Cardiac fibroblast (primary cell): ENCODE measurements at regions not wholly inside any gene's neighbourhood (a gene's known extent, or its start where the extent isn't known, plus 50 kb on each side); places are given as distances from the start of the nearest gene placed in this dataset.
A peak's percentile ranks its signal among the peaks of the same experiment; 100 is the strongest.

Experiments
- DNase-seq, 2 donors: peaks; one replicate each; pipeline versions ENCODE4 v3.0.0 to v3.0.0-alpha.2; 2010; ENCODE audit warnings: low read depth in 2 of 2
- H3K4me3 ChIP-seq, 2 donors: replicated peaks in 1 of 2; 1 replicate in 1 of 2; 2 replicates in 1 of 2; pipeline ENCODE4 v1.5.1; 2011; ENCODE audit warnings: low read depth in 2 of 2, low read length in 2 of 2, mild to moderate bottlenecking in 2 of 2, moderate library complexity in 1 of 2
- TF ChIP-seq, protein P1 (sequence below): IDR thresholded peaks from one replicate; pipeline ENCODE4 v1.5.1; 2011; ENCODE audit warnings: low read depth, mild to moderate bottlenecking, low read length, inconsistent platforms

- no peak overlapping the region for H3K4me3 ChIP-seq
- TF ChIP-seq, protein P1, sequence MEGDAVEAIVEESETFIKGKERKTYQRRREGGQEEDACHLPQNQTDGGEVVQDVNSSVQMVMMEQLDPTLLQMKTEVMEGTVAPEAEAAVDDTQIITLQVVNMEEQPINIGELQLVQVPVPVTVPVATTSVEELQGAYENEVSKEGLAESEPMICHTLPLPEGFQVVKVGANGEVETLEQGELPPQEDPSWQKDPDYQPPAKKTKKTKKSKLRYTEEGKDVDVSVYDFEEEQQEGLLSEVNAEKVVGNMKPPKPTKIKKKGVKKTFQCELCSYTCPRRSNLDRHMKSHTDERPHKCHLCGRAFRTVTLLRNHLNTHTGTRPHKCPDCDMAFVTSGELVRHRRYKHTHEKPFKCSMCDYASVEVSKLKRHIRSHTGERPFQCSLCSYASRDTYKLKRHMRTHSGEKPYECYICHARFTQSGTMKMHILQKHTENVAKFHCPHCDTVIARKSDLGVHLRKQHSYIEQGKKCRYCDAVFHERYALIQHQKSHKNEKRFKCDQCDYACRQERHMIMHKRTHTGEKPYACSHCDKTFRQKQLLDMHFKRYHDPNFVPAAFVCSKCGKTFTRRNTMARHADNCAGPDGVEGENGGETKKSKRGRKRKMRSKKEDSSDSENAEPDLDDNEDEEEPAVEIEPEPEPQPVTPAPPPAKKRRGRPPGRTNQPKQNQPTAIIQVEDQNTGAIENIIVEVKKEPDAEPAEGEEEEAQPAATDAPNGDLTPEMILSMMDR: no peak
- DNase-seq: no peak
These were observed 203.0 kb downstream of the CENPC start for GRCh38 chr4:67342291-67342690.

GRCh38 chr4:67333664-67334063, 211.6 kb downstream of the CENPC start:
- TF ChIP-seq, protein P1: no peak
- no peak overlapping the region for H3K4me3 ChIP-seq
- DNase-seq: no peak

- TF ChIP-seq, protein P1: peak; percentile 60
- DNase-seq: peak in 1 of 2 donors; percentile 27
- H3K4me3 ChIP-seq: no peak overlapping the region
These were observed 212.7 kb downstream of the CENPC start for GRCh38 chr4:67332627-67333026.

GRCh38 chr4:67328393-67328792, 216.9 kb downstream of the CENPC start:
- DNase-seq: no peak
- TF ChIP-seq, protein P1: no peak
- H3K4me3 ChIP-seq: no peak overlapping the region

DNA sequence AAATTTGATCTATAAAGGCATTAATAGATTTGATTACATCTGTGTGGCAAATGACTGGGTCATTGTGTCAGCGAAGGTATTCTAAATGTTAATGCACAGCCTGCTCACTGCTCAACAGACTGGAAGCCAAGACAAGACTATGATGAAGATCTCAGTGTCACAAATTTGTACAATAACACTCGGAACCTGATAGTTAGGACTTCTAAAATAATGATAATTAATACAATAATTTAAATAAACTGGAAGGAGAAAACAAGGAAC, 217.4 kb downstream of the CENPC start:
- TF ChIP-seq, protein P1: no peak
- no peak for DNase-seq
- no peak overlapping the region for H3K4me3 ChIP-seq

- peak; percentile 69 to 70 for DNase-seq
- TF ChIP-seq, protein P1: peak; percentile 81
- no peak overlapping the region for H3K4me3 ChIP-seq
These were observed 217.9 kb downstream of the CENPC start for GRCh38 chr4:67327245-67328017.

GRCh38 chr4:67325791-67326190, 219.5 kb downstream of the CENPC start:
- H3K4me3 ChIP-seq: no peak overlapping the region
- TF ChIP-seq, protein P1: no peak
- no peak for DNase-seq
